Ishikawa (cell line): ENCODE measurements at regions not wholly inside any gene's neighbourhood (a gene's known extent, or its start where the extent isn't known, plus 50 kb on each side); places are given as distances from the start of the nearest gene placed in this dataset.

Experiments
- CEBPB ChIP-seq: IDR thresholded peaks from 2 replicates; pipeline ENCODE4 v1.6.1; 2012
- CREB1 ChIP-seq: IDR thresholded peaks from 2 replicates; pipeline ENCODE4 v1.6.1; 2012; ENCODE audit warnings: low read depth
- EGR1 ChIP-seq: IDR thresholded peaks from 2 replicates; pipeline ENCODE4 v1.6.1; 2012
- EP300 ChIP-seq: IDR thresholded peaks from 2 replicates; pipeline ENCODE4 v1.6.1; 2012; ENCODE audit warnings: borderline replicate concordance
- FOXM1 ChIP-seq: IDR thresholded peaks from 2 replicates; pipeline ENCODE4 v1.6.1; 2012; ENCODE audit warnings: low read depth, borderline replicate concordance
- MAX ChIP-seq: IDR thresholded peaks from 2 replicates; pipeline ENCODE4 v1.6.1; 2012
- NFIC ChIP-seq: IDR thresholded peaks from 2 replicates; pipeline ENCODE4 v1.6.1; 2012
- RAD21 ChIP-seq: IDR thresholded peaks from 2 replicates; pipeline ENCODE4 v1.6.1; 2012; ENCODE audit warnings: low read depth
- REST ChIP-seq: IDR thresholded peaks from 2 replicates; pipeline ENCODE4 v1.6.1; 2012; ENCODE audit warnings: low read depth, mild to moderate bottlenecking
- TAF1 ChIP-seq: IDR thresholded peaks from 2 replicates; pipeline ENCODE4 v1.6.1; 2012; ENCODE audit warnings: low read depth, mild to moderate bottlenecking
- TCF12 ChIP-seq: IDR thresholded peaks from 2 replicates; pipeline ENCODE4 v1.6.1; 2012; ENCODE audit warnings: low read depth
- TEAD4 ChIP-seq: IDR thresholded peaks from 2 replicates; pipeline ENCODE4 v1.6.1; 2012
- USF1 ChIP-seq: IDR thresholded peaks from 2 replicates; pipeline ENCODE4 v1.6.1; 2012
- YY1 ChIP-seq: IDR thresholded peaks from 2 replicates; pipeline ENCODE4 v1.6.1; 2012; ENCODE audit warnings: low read depth
- ZBTB7A ChIP-seq: IDR thresholded peaks from 2 replicates; pipeline ENCODE4 v1.6.1; 2012; ENCODE audit warnings: low read depth

- no peak for TF ChIP-seq EP300
- no peak for TF ChIP-seq CREB1
- TF ChIP-seq REST, result no peak
- no peak for TF ChIP-seq YY1
- TF ChIP-seq USF1, result no peak
- no peak for TF ChIP-seq CEBPB
- no peak for TF ChIP-seq FOXM1
- no peak for TF ChIP-seq NFIC
- TF ChIP-seq MAX, result no peak
- no peak for TF ChIP-seq RAD21
- TF ChIP-seq ZBTB7A, result no peak
- no peak for TF ChIP-seq TEAD4
- no peak for TF ChIP-seq TCF12
- no peak for TF ChIP-seq EGR1
Observed at GRCh38 chr15:79198461-79198860, 84.1 kb upstream of the ANKRD34C start.

GRCh38 chr15:79197285-79197684 is 85.2 kb upstream of the ANKRD34C start:
- TF ChIP-seq FOXM1, result no peak
- no peak for TF ChIP-seq EP300
- TF ChIP-seq REST, result no peak

- TF ChIP-seq FOXM1, result no peak
- TF ChIP-seq TAF1, result no peak
- TF ChIP-seq CEBPB, result no peak
- no peak for TF ChIP-seq TCF12
- no peak for TF ChIP-seq RAD21
- TF ChIP-seq MAX, result no peak
- TF ChIP-seq TEAD4, result no peak
- TF ChIP-seq EP300, result no peak
- no peak for TF ChIP-seq ZBTB7A
- TF ChIP-seq EGR1, result no peak
- TF ChIP-seq YY1, result no peak
- no peak for TF ChIP-seq CREB1
- no peak for TF ChIP-seq REST
- no peak for TF ChIP-seq USF1
Observed at GRCh38 chr15:79195802-79196201, 86.7 kb upstream of the ANKRD34C start.

- TF ChIP-seq NFIC, result no peak
Observed at GRCh38 chr15:79195239-79195638, 87.3 kb upstream of the ANKRD34C start.

- TF ChIP-seq EP300, result no peak
- TF ChIP-seq REST, result no peak
- TF ChIP-seq TEAD4, result no peak
- no peak for TF ChIP-seq NFIC
- TF ChIP-seq RAD21, result no peak
- no peak for TF ChIP-seq EGR1
- no peak for TF ChIP-seq CEBPB
- TF ChIP-seq FOXM1, result no peak
- no peak for TF ChIP-seq TCF12
- no peak for TF ChIP-seq ZBTB7A
- TF ChIP-seq MAX, result no peak
Observed at GRCh38 chr15:79194386-79194785, 88.1 kb upstream of the ANKRD34C start.
